ENCODE measurements at regions not wholly inside any gene's neighbourhood (a gene's known extent, or its start where the extent isn't known, plus 50 kb on each side); places are given as distances from the start of the nearest gene placed in this dataset.
A peak's percentile ranks its signal among the peaks of the same experiment; 100 is the strongest.
"Not testable (repeated sequence)": the region's sequence is repeated elsewhere in the genome, so short reads cannot be mapped to it uniquely, and the experiment has no call there.

- WGBS (ENCODE audit: insufficient coverage): no CpG with 5 or more reads among the region's 1 CpG
- DNase-seq (ENCODE audit: low read depth in 4 of 6, low spot score in 6 of 6): no peak
- Histone ChIP-seq H3K9me3 (ENCODE audit: control insufficient read depth, insufficient read depth, low read length) (no peaks in the 10 kb centered on the region), H3K4me1 (ENCODE audit: control insufficient read depth, insufficient read depth, low read length) (no peaks in the 10 kb centered on the region), H3K27ac (ENCODE audit: low read depth, low read length) (no peak overlapping the region), H3K36me3 (ENCODE audit: control insufficient read depth, insufficient read depth, low read length) (no peaks in the 10 kb centered on the region), H3K4me3 (ENCODE audit: low read depth, low read length) (no peak overlapping the region), H3K27me3 (ENCODE audit: control insufficient read depth, insufficient read depth, low read length) (no peaks in the 10 kb centered on the region)
These were observed 272.6 kb downstream of the CCER1 start for GRCh38 chr12:90682398-90682797.

- H3K4me3 ChIP-seq (ENCODE audit: low read depth, low read length): no peak overlapping the region
- H3K27ac ChIP-seq (ENCODE audit: low read depth, low read length): no peak overlapping the region
- H3K9me3 ChIP-seq (ENCODE audit: control insufficient read depth, insufficient read depth, low read length): no peaks in the 10 kb centered on the region
- no peaks in the 10 kb centered on the region for H3K4me1 ChIP-seq (ENCODE audit: control insufficient read depth, insufficient read depth, low read length)
- WGBS (ENCODE audit: insufficient coverage): no CpG with 5 or more reads among the region's 1 CpG
- no peaks in the 10 kb centered on the region for H3K27me3 ChIP-seq (ENCODE audit: control insufficient read depth, insufficient read depth, low read length)
- no peak for DNase-seq (ENCODE audit: low read depth in 4 of 6, low spot score in 6 of 6)
- H3K36me3 ChIP-seq (ENCODE audit: control insufficient read depth, insufficient read depth, low read length): no peaks in the 10 kb centered on the region
These were observed 275.3 kb downstream of the CCER1 start for GRCh38 chr12:90679674-90680073.

- H3K27me3 ChIP-seq (ENCODE audit: control insufficient read depth, insufficient read depth, low read length): no peaks in the 10 kb centered on the region
- no peaks in the 10 kb centered on the region for H3K4me1 ChIP-seq (ENCODE audit: control insufficient read depth, insufficient read depth, low read length)
- no peak overlapping the region for H3K4me3 ChIP-seq (ENCODE audit: low read depth, low read length)
- no peak overlapping the region for H3K27ac ChIP-seq (ENCODE audit: low read depth, low read length)
- DNase-seq (ENCODE audit: low read depth in 4 of 6, low spot score in 6 of 6): peak in 1 of 6 donors; percentile 13
- no CpG with 5 or more reads among the region's 3 CpGs for WGBS (ENCODE audit: insufficient coverage)
- no peaks in the 10 kb centered on the region for H3K9me3 ChIP-seq (ENCODE audit: control insufficient read depth, insufficient read depth, low read length)
- H3K36me3 ChIP-seq (ENCODE audit: control insufficient read depth, insufficient read depth, low read length): no peaks in the 10 kb centered on the region
These were observed 277.4 kb downstream of the CCER1 start for GRCh38 chr12:90677552-90677951.

GRCh38 chr12:90677055-90677454, 277.9 kb downstream of the CCER1 start:
- no peak overlapping the region for H3K4me3 ChIP-seq (ENCODE audit: low read depth, low read length)
- H3K36me3 ChIP-seq (ENCODE audit: control insufficient read depth, insufficient read depth, low read length): no peaks in the 10 kb centered on the region
- WGBS (ENCODE audit: insufficient coverage): no CpG with 5 or more reads among the region's 1 CpG
- no peak overlapping the region for H3K27ac ChIP-seq (ENCODE audit: low read depth, low read length)
- H3K27me3 ChIP-seq (ENCODE audit: control insufficient read depth, insufficient read depth, low read length): no peaks in the 10 kb centered on the region
- no peaks in the 10 kb centered on the region for H3K4me1 ChIP-seq (ENCODE audit: control insufficient read depth, insufficient read depth, low read length)
- DNase-seq (ENCODE audit: low read depth in 4 of 6, low spot score in 6 of 6): no peak
- no peaks in the 10 kb centered on the region for H3K9me3 ChIP-seq (ENCODE audit: control insufficient read depth, insufficient read depth, low read length)

GRCh38 chr12:90675106-90675505, 279.9 kb downstream of the CCER1 start:
- no peak for DNase-seq (ENCODE audit: low read depth in 4 of 6, low spot score in 6 of 6)
- Histone ChIP-seq H3K9me3 (ENCODE audit: control insufficient read depth, insufficient read depth, low read length) (no peaks in the 10 kb centered on the region), H3K27me3 (ENCODE audit: control insufficient read depth, insufficient read depth, low read length) (no peaks in the 10 kb centered on the region), H3K4me3 (ENCODE audit: low read depth, low read length) (no peak overlapping the region), H3K4me1 (ENCODE audit: control insufficient read depth, insufficient read depth, low read length) (no peaks in the 10 kb centered on the region), H3K36me3 (ENCODE audit: control insufficient read depth, insufficient read depth, low read length) (no peaks in the 10 kb centered on the region), H3K27ac (ENCODE audit: low read depth, low read length) (no peak overlapping the region)
- WGBS (ENCODE audit: insufficient coverage): no CpG with 5 or more reads among the region's 1 CpG

- H3K36me3 ChIP-seq (ENCODE audit: control insufficient read depth, insufficient read depth, low read length): no peaks in the 10 kb centered on the region
- DNase-seq (ENCODE audit: low read depth in 4 of 6, low spot score in 6 of 6): no peak
- H3K27ac ChIP-seq (ENCODE audit: low read depth, low read length): no peak overlapping the region
- WGBS (ENCODE audit: insufficient coverage): no CpG with 5 or more reads among the region's 1 CpG
- H3K9me3 ChIP-seq (ENCODE audit: control insufficient read depth, insufficient read depth, low read length): no peaks in the 10 kb centered on the region
- H3K27me3 ChIP-seq (ENCODE audit: control insufficient read depth, insufficient read depth, low read length): no peaks in the 10 kb centered on the region
- no peak overlapping the region for H3K4me3 ChIP-seq (ENCODE audit: low read depth, low read length)
- no peaks in the 10 kb centered on the region for H3K4me1 ChIP-seq (ENCODE audit: control insufficient read depth, insufficient read depth, low read length)
These were observed 282.9 kb downstream of the CCER1 start for GRCh38 chr12:90672081-90672480.

- H3K36me3 ChIP-seq (ENCODE audit: control insufficient read depth, insufficient read depth, low read length); H3K27me3 ChIP-seq (ENCODE audit: control insufficient read depth, insufficient read depth, low read length); H3K4me3 ChIP-seq (ENCODE audit: low read depth, low read length); DNase-seq (ENCODE audit: low read depth in 4 of 6, low spot score in 6 of 6); H3K9me3 ChIP-seq (ENCODE audit: control insufficient read depth, insufficient read depth, low read length); H3K4me1 ChIP-seq (ENCODE audit: control insufficient read depth, insufficient read depth, low read length); H3K27ac ChIP-seq (ENCODE audit: low read depth, low read length): not testable (repeated sequence)
- no CpG with 5 or more reads among the region's 7 CpGs for WGBS (ENCODE audit: insufficient coverage)
These were observed 291.0 kb downstream of the CCER1 start for GRCh38 chr12:90663949-90664348.

- H3K4me3 ChIP-seq (ENCODE audit: low read depth, low read length): no peak overlapping the region
- no peaks in the 10 kb centered on the region for H3K36me3 ChIP-seq (ENCODE audit: control insufficient read depth, insufficient read depth, low read length)
- no peak overlapping the region for H3K27ac ChIP-seq (ENCODE audit: low read depth, low read length)
- no peaks in the 10 kb centered on the region for H3K27me3 ChIP-seq (ENCODE audit: control insufficient read depth, insufficient read depth, low read length)
- no peaks in the 10 kb centered on the region for H3K4me1 ChIP-seq (ENCODE audit: control insufficient read depth, insufficient read depth, low read length)
- no CpG with 5 or more reads among the region's 2 CpGs for WGBS (ENCODE audit: insufficient coverage)
- DNase-seq (ENCODE audit: low read depth in 4 of 6, low spot score in 6 of 6): no peak
- no peaks in the 10 kb centered on the region for H3K9me3 ChIP-seq (ENCODE audit: control insufficient read depth, insufficient read depth, low read length)
These were observed 295.9 kb downstream of the CCER1 start for GRCh38 chr12:90659060-90659459.

- no peak overlapping the region for H3K4me3 ChIP-seq (ENCODE audit: low read depth, low read length)
- H3K4me1 ChIP-seq (ENCODE audit: control insufficient read depth, insufficient read depth, low read length): no peaks in the 10 kb centered on the region
- no peak for DNase-seq (ENCODE audit: low read depth in 4 of 6, low spot score in 6 of 6)
- no peaks in the 10 kb centered on the region for H3K9me3 ChIP-seq (ENCODE audit: control insufficient read depth, insufficient read depth, low read length)
- H3K36me3 ChIP-seq (ENCODE audit: control insufficient read depth, insufficient read depth, low read length): no peaks in the 10 kb centered on the region
- WGBS (ENCODE audit: insufficient coverage): 70% methylated on average over 2 of the region's 2 CpGs
- H3K27ac ChIP-seq (ENCODE audit: low read depth, low read length): no peak overlapping the region
- no peaks in the 10 kb centered on the region for H3K27me3 ChIP-seq (ENCODE audit: control insufficient read depth, insufficient read depth, low read length)
These were observed 301.9 kb downstream of the CCER1 start for GRCh38 chr12:90653040-90653439.

GRCh38 chr12:90652280-90652679, 302.7 kb downstream of the CCER1 start:
- H3K4me1 ChIP-seq (ENCODE audit: control insufficient read depth, insufficient read depth, low read length): no peaks in the 10 kb centered on the region
- no peaks in the 10 kb centered on the region for H3K27me3 ChIP-seq (ENCODE audit: control insufficient read depth, insufficient read depth, low read length)
- no peak overlapping the region for H3K4me3 ChIP-seq (ENCODE audit: low read depth, low read length)
- no peak for DNase-seq (ENCODE audit: low read depth in 4 of 6, low spot score in 6 of 6)
- no peaks in the 10 kb centered on the region for H3K9me3 ChIP-seq (ENCODE audit: control insufficient read depth, insufficient read depth, low read length)
- WGBS (ENCODE audit: insufficient coverage): 56% methylated on average over 1 of the region's 2 CpGs
- H3K27ac ChIP-seq (ENCODE audit: low read depth, low read length): no peak overlapping the region
- H3K36me3 ChIP-seq (ENCODE audit: control insufficient read depth, insufficient read depth, low read length): no peaks in the 10 kb centered on the region

Measured in spinal cord (tissue), 9 donors.